ENCODE measurements at regions not wholly inside any gene's neighbourhood (a gene's known extent, or its start where the extent isn't known, plus 50 kb on each side); places are given as distances from the start of the nearest gene placed in this dataset.

- Mint-ChIP-seq H3K27ac (ENCODE audit: unreplicated experiment) (no peak overlapping the region), H3K4me1 (ENCODE audit: low read depth, unreplicated experiment) (no peaks in the 10 kb centered on the region), H3K36me3 (ENCODE audit: unreplicated experiment) (no peaks in the 10 kb centered on the region), H3K9me3 (ENCODE audit: unreplicated experiment) (no peaks in the 10 kb centered on the region), H3K27me3 (ENCODE audit: unreplicated experiment) (peaks cover 2% of the 10 kb centered on the region), H3K4me3 (ENCODE audit: unreplicated experiment) (no peak overlapping the region)
- TF ChIP-seq, protein P1, sequence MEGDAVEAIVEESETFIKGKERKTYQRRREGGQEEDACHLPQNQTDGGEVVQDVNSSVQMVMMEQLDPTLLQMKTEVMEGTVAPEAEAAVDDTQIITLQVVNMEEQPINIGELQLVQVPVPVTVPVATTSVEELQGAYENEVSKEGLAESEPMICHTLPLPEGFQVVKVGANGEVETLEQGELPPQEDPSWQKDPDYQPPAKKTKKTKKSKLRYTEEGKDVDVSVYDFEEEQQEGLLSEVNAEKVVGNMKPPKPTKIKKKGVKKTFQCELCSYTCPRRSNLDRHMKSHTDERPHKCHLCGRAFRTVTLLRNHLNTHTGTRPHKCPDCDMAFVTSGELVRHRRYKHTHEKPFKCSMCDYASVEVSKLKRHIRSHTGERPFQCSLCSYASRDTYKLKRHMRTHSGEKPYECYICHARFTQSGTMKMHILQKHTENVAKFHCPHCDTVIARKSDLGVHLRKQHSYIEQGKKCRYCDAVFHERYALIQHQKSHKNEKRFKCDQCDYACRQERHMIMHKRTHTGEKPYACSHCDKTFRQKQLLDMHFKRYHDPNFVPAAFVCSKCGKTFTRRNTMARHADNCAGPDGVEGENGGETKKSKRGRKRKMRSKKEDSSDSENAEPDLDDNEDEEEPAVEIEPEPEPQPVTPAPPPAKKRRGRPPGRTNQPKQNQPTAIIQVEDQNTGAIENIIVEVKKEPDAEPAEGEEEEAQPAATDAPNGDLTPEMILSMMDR (IDR thresholded peaks at IDR 0.05; ENCODE audit: partially characterized antibody, unreplicated experiment) = no peak
- DNase-seq = no peak
Measured at GRCh38 chr16:10314317-10314716, 71.5 kb upstream of the ATF7IP2 start.

- no peak overlapping the region for H3K4me3 Mint-ChIP-seq (ENCODE audit: unreplicated experiment)
- TF ChIP-seq, protein P1 (IDR thresholded peaks at IDR 0.05; ENCODE audit: partially characterized antibody, unreplicated experiment) = no peak
- H3K27ac Mint-ChIP-seq (ENCODE audit: unreplicated experiment) = no peak overlapping the region
- peaks cover 2% of the 10 kb centered on the region for H3K27me3 Mint-ChIP-seq (ENCODE audit: unreplicated experiment)
- H3K36me3 Mint-ChIP-seq (ENCODE audit: unreplicated experiment) = no peaks in the 10 kb centered on the region
- H3K4me1 Mint-ChIP-seq (ENCODE audit: low read depth, unreplicated experiment) = no peaks in the 10 kb centered on the region
- no peak for DNase-seq
- no peaks in the 10 kb centered on the region for H3K9me3 Mint-ChIP-seq (ENCODE audit: unreplicated experiment)
Measured at GRCh38 chr16:10314811-10315210, 71.0 kb upstream of the ATF7IP2 start.

- TF ChIP-seq, protein P1 (IDR thresholded peaks at IDR 0.05; ENCODE audit: partially characterized antibody, unreplicated experiment) = no peak
- H3K27ac Mint-ChIP-seq (ENCODE audit: unreplicated experiment) = no peak overlapping the region
- no peaks in the 10 kb centered on the region for H3K36me3 Mint-ChIP-seq (ENCODE audit: unreplicated experiment)
- no peaks in the 10 kb centered on the region for H3K27me3 Mint-ChIP-seq (ENCODE audit: unreplicated experiment)
- no peaks in the 10 kb centered on the region for H3K9me3 Mint-ChIP-seq (ENCODE audit: unreplicated experiment)
- DNase-seq = no peak
- H3K4me3 Mint-ChIP-seq (ENCODE audit: unreplicated experiment) = no peak overlapping the region
- no peaks in the 10 kb centered on the region for H3K4me1 Mint-ChIP-seq (ENCODE audit: low read depth, unreplicated experiment)
Measured at GRCh38 chr16:10317425-10318001, 68.3 kb upstream of the ATF7IP2 start.

DNA sequence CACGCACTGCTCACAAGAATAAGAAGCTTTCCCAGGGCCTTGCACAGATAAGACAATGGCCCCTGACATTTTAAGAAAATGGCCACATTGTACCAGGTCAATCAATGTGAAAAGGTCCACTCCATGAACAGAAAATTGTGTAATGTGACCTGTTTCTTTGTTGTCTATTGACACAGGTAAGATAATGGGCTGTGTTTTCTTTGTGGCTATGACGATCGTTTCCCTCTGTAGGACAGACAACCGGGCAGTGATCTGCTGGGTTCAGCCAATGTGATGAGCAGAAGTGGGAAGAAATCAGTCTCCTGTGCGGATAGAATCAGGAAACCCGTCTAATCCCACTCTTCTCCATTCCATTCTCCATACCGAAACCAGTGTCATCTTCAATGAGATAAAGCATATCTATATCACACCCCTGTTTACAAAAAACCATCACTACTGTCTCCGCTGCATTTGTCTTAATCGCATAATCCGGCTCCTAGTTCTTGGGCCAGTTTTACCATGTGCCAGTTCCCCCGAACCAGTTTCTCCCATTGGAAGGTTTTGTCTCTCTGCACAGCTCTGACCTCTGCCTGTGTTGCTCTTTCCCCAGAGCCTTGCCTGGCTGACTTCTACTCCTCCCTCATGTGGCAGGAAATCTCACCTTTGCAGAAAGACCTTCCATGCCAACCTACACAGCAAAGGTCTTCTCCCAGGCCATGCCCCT is 66.9 kb upstream of the ATF7IP2 start:
- Mint-ChIP-seq H3K4me3 (ENCODE audit: unreplicated experiment) (no peak overlapping the region), H3K4me1 (ENCODE audit: low read depth, unreplicated experiment) (no peaks in the 10 kb centered on the region), H3K27me3 (ENCODE audit: unreplicated experiment) (no peaks in the 10 kb centered on the region), H3K27ac (ENCODE audit: unreplicated experiment) (no peak overlapping the region), H3K36me3 (ENCODE audit: unreplicated experiment) (no peaks in the 10 kb centered on the region), H3K9me3 (ENCODE audit: unreplicated experiment) (no peaks in the 10 kb centered on the region)
- DNase-seq = no peak
- TF ChIP-seq, protein P1 (IDR thresholded peaks at IDR 0.05; ENCODE audit: partially characterized antibody, unreplicated experiment) = no peak

Data from glutamatergic neuron (in vitro differentiated cells).